Parathyroid adenoma (tissue), 2 donors: ENCODE measurements at regions not wholly inside any gene's neighbourhood (a gene's known extent, or its start where the extent isn't known, plus 50 kb on each side); places are given as distances from the start of the nearest gene placed in this dataset.

Source experiments
- H2AFZ ChIP-seq: fragments of 300-600 bp; sonication (generic); one replicate; pipeline ENCODE4 v1.7.0; 2017; ENCODE audit warnings: antibody characterized with exemption, mild to moderate bottlenecking
- H3K27ac ChIP-seq: fragments of 300-600 bp; sonication (generic); one replicate; pipeline ENCODE4 v1.7.0; 2017
- H3K27me3 ChIP-seq: fragments of 300-600 bp; sonication (generic); one replicate; pipeline ENCODE4 v1.7.0; 2017; ENCODE audit warnings: low read length; ENCODE audit not compliant: control insufficient read depth, insufficient read depth
- H3K36me3 ChIP-seq: fragments of 300-600 bp; sonication (generic); one replicate; pipeline ENCODE4 v1.7.0; 2017; ENCODE audit warnings: low read length; ENCODE audit not compliant: control insufficient read depth, insufficient read depth
- H3K4me1 ChIP-seq: fragments of 300-600 bp; sonication (generic); one replicate; pipeline ENCODE4 v1.7.0; 2017; ENCODE audit warnings: control low read depth
- H3K4me2 ChIP-seq: fragments of 300-600 bp; sonication (generic); one replicate; pipeline ENCODE4 v1.7.0; 2017; ENCODE audit warnings: low read length
- H3K4me3 ChIP-seq: fragments of 300-600 bp; sonication (generic); one replicate; pipeline ENCODE4 v1.7.0; 2017; ENCODE audit warnings: low read depth, low read length
- H3K79me2 ChIP-seq: fragments of 300-600 bp; sonication (generic); one replicate; pipeline ENCODE4 v1.7.0; 2017; ENCODE audit warnings: control low read depth
- H3K9ac ChIP-seq: fragments of 300-600 bp; sonication (generic); one replicate; pipeline ENCODE4 v1.7.0; 2017; ENCODE audit warnings: mild to moderate bottlenecking
- H3K9me3 ChIP-seq: fragments of 300-600 bp; sonication (generic); one replicate; pipeline ENCODE4 v1.7.0; 2017; ENCODE audit warnings: low read length; ENCODE audit not compliant: control insufficient read depth
- TF ChIP-seq, protein P1 (sequence below): fragments of 300-600 bp; sonication (generic); IDR thresholded peaks from one replicate; pipeline ENCODE4 v1.7.0; 2017; ENCODE audit warnings: antibody characterized with exemption, mild to moderate bottlenecking
- donor health status: primary hyperparathyroidism.

DNA sequence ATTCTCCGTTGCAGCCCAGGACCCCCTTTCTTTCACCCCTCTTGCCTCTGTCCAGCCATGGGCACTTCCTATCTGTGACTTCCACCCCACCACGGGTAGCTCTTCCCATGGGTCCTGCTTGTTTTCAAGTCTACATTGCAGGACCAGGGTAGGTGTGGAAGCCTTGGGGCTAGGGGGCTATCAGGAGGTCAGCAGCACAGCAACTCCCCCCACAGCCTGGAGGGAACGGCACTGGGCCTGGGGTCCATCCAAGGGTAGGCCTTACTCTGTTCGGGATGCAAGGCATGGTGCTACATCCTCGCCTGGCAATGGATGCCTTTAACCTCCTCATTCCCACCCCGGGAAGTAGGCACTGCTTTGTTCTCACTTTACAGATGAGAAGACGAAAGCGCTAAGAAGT lies 109.3 kb downstream of the IRX5 start:
- no peak overlapping the region for H3K4me2 ChIP-seq
- no peaks in the 10 kb centered on the region for H3K9me3 ChIP-seq
- H3K27me3 ChIP-seq = no peaks in the 10 kb centered on the region
- H3K4me3 ChIP-seq = no peak overlapping the region
- no peaks in the 10 kb centered on the region for H3K79me2 ChIP-seq
- TF ChIP-seq, protein P1, sequence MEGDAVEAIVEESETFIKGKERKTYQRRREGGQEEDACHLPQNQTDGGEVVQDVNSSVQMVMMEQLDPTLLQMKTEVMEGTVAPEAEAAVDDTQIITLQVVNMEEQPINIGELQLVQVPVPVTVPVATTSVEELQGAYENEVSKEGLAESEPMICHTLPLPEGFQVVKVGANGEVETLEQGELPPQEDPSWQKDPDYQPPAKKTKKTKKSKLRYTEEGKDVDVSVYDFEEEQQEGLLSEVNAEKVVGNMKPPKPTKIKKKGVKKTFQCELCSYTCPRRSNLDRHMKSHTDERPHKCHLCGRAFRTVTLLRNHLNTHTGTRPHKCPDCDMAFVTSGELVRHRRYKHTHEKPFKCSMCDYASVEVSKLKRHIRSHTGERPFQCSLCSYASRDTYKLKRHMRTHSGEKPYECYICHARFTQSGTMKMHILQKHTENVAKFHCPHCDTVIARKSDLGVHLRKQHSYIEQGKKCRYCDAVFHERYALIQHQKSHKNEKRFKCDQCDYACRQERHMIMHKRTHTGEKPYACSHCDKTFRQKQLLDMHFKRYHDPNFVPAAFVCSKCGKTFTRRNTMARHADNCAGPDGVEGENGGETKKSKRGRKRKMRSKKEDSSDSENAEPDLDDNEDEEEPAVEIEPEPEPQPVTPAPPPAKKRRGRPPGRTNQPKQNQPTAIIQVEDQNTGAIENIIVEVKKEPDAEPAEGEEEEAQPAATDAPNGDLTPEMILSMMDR = no peak
- H3K36me3 ChIP-seq = no peaks in the 10 kb centered on the region
- H3K9ac ChIP-seq = no peak overlapping the region
- no peaks in the 10 kb centered on the region for H3K4me1 ChIP-seq
- no peak overlapping the region for H2AFZ ChIP-seq
- no peak overlapping the region for H3K27ac ChIP-seq

DNA sequence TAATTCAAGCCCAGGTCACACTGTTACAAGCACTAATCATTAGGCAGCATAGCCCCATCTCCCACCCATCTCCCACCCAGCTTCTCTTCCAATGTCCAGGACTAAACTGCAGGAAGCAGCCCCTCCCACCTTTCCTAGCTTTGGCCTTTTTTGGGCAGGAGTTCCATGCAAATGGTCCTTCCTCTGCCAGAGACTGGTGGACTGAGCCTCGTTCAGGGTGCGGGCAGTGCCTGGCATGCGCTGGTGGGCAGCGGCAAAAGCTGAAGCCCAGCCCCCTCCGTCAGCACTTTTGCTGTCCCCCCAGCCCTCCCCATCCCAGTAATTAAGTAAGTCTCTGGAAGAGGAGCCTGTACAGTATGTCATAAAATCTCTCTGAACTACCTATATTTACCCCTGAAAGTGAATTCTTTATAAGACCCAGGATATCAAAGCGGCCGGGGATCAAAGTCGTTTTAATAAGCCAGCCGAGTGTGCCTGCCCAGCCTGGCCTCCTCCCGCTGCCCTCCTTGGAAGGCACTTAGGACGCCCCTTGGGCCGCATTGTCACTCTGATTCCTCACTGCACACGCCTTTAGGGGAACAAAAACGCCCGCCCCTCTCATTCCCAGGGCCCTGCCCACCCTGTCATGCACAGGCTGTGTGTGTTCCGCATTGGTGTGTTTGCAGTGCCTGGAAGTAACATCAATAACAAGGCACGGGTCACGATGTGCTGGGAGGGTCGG lies 109.9 kb downstream of the IRX5 start:
- Histone ChIP-seq H3K79me2 (no peaks in the 10 kb centered on the region), H2AFZ (no peak overlapping the region), H3K4me1 (no peaks in the 10 kb centered on the region), H3K27me3 (no peaks in the 10 kb centered on the region), H3K9me3 (no peaks in the 10 kb centered on the region), H3K9ac (no peak overlapping the region), H3K36me3 (no peaks in the 10 kb centered on the region), H3K4me2 (no peak overlapping the region), H3K4me3 (no peak overlapping the region), H3K27ac (no peak overlapping the region)
- TF ChIP-seq, protein P1 = no peak

DNA sequence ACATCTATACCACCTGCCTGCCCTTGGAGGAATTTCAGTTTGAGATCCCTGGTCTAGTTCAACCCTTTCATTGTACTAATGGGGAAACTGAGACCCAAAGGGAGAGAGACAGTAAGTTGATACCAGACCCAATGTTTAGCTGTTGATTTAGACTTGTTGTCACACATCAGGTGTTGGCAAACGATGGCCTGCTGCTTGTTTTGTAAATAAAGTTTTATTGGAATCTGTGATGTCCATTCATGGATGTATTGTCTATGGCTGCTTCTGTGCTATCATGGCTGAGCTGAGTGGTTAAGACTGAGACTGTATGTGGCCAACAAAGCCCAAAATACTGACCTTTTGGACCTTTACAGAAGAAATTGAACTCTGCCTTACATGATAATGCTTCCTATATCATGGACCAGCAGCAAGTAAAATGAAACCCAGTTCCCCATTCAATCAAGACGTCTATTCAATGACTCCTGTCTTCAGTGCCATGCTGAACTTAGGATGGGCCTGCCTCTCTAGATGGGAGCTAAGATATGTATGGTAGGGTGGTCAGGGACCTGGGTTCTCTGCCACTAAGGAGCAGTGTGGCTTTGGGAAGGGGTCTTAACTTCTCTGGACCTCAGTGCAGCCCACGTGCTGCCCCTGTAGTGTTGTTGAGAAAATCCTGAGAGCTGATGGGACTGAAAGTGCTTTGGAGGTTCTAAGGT lies 111.0 kb downstream of the IRX5 start:
- H3K4me3 ChIP-seq = no peak overlapping the region
- H3K36me3 ChIP-seq = no peaks in the 10 kb centered on the region
- TF ChIP-seq, protein P1 = no peak
- no peaks in the 10 kb centered on the region for H3K4me1 ChIP-seq
- H3K27ac ChIP-seq = no peak overlapping the region
- no peak overlapping the region for H2AFZ ChIP-seq
- H3K27me3 ChIP-seq = no peaks in the 10 kb centered on the region
- no peaks in the 10 kb centered on the region for H3K9me3 ChIP-seq
- H3K79me2 ChIP-seq = no peaks in the 10 kb centered on the region
- H3K4me2 ChIP-seq = no peak overlapping the region
- H3K9ac ChIP-seq = no peak overlapping the region

GRCh38 chr16:55042556-55043432 lies 112.1 kb downstream of the IRX5 start:
- no peaks in the 10 kb centered on the region for H3K4me1 ChIP-seq
- no peaks in the 10 kb centered on the region for H3K36me3 ChIP-seq
- H3K9ac ChIP-seq = no peak overlapping the region
- H3K4me2 ChIP-seq = no peak overlapping the region
- H3K79me2 ChIP-seq = no peaks in the 10 kb centered on the region
- H3K4me3 ChIP-seq = no peak overlapping the region
- no peaks in the 10 kb centered on the region for H3K27me3 ChIP-seq
- H3K9me3 ChIP-seq = no peaks in the 10 kb centered on the region
- H2AFZ ChIP-seq = no peak overlapping the region
- H3K27ac ChIP-seq = no peak overlapping the region
- TF ChIP-seq, protein P1 = no peak
